Loucy (cell line): ENCODE measurements at regions not wholly inside any gene's neighbourhood (a gene's known extent, or its start where the extent isn't known, plus 50 kb on each side); places are given as distances from the start of the nearest gene placed in this dataset.

Experiments used
- H2AFZ ChIP-seq: fragments of 200-600 bp; sonication (generic); 2 replicates; pipeline ENCODE4 v1.6.0; 2016; ENCODE audit warnings: antibody characterized with exemption, mild to moderate bottlenecking, low read length, moderate library complexity
- H3F3A ChIP-seq: fragments of 200-600 bp; 2 replicates; pipeline ENCODE4 v1.6.0; 2016; ENCODE audit warnings: antibody characterized with exemption, low read depth, mild to moderate bottlenecking
- H3K27me3 ChIP-seq: fragments of 200-600 bp; sonication (generic); 2 replicates; pipeline ENCODE4 v1.6.1; 2014; ENCODE audit warnings: low read length, mild to moderate bottlenecking; ENCODE audit not compliant: insufficient read depth, poor library complexity, severe bottlenecking
- H3K36me3 ChIP-seq: fragments of 200-600 bp; sonication (generic); 2 replicates; pipeline ENCODE4 v1.6.1; 2016; ENCODE audit warnings: low read length; ENCODE audit not compliant: insufficient read depth
- H3K4me1 ChIP-seq: fragments of 200-600 bp; sonication (generic); 2 replicates; pipeline ENCODE4 v1.5.1; 2014; ENCODE audit warnings: low read length, mild to moderate bottlenecking; ENCODE audit not compliant: insufficient read depth, poor library complexity, severe bottlenecking
- H3K4me2 ChIP-seq: fragments of 200-600 bp; sonication (generic); 2 replicates; pipeline ENCODE4 v1.6.0; 2014; ENCODE audit warnings: antibody characterized with exemption, low read length, low read depth, mild to moderate bottlenecking; ENCODE audit not compliant: poor library complexity, severe bottlenecking
- H3K4me3 ChIP-seq: fragments of 200-600 bp; sonication (generic); 2 replicates; pipeline ENCODE4 v1.5.1; 2014; ENCODE audit warnings: low read length, mild to moderate bottlenecking, mixed read lengths; ENCODE audit not compliant: poor library complexity, severe bottlenecking
- H3K79me2 ChIP-seq: fragments of 200-600 bp; sonication (generic); 2 replicates; pipeline ENCODE4 v1.6.1; 2014; ENCODE audit warnings: low read length; ENCODE audit not compliant: insufficient read depth
- H3K9ac ChIP-seq: fragments of 200-600 bp; sonication (generic); 2 replicates; pipeline ENCODE4 v1.6.0; 2014; ENCODE audit warnings: mild to moderate bottlenecking, low read depth, low read length, moderate library complexity; ENCODE audit not compliant: poor library complexity, severe bottlenecking
- H3K9me2 ChIP-seq: fragments of 200-600 bp; sonication (generic); replicated peaks from 2 replicates; pipeline ENCODE4 v1.6.1; 2016; ENCODE audit warnings: low read depth, low read length, mixed read lengths
- H3K9me3 ChIP-seq: fragments of 200-600 bp; sonication (generic); 2 replicates; pipeline ENCODE4 v1.6.1; 2014; ENCODE audit warnings: mild to moderate bottlenecking, antibody characterized with exemption, low read length, low read depth; ENCODE audit not compliant: insufficient read depth
- H4K20me1 ChIP-seq: fragments of 200-600 bp; sonication (generic); 2 replicates; pipeline ENCODE4 v1.6.0; 2014; ENCODE audit warnings: antibody characterized with exemption, low read length, mild to moderate bottlenecking; ENCODE audit not compliant: insufficient read depth, poor library complexity, severe bottlenecking
- EZH2phosphoT487 ChIP-seq: fragments of 200-600 bp; IDR thresholded peaks from 2 replicates; pipeline ENCODE4 v1.6.1; 2018; ENCODE audit warnings: antibody characterized with exemption, mild to moderate bottlenecking, moderate library complexity, borderline replicate concordance
- TF ChIP-seq, protein P1 (sequence below): fragments of 200-600 bp; sonication (generic); conservative IDR thresholded peaks from 2 replicates; pipeline ENCODE4 v1.5.1; 2014; ENCODE audit warnings: mild to moderate bottlenecking, antibody characterized with exemption, low read length

DNA sequence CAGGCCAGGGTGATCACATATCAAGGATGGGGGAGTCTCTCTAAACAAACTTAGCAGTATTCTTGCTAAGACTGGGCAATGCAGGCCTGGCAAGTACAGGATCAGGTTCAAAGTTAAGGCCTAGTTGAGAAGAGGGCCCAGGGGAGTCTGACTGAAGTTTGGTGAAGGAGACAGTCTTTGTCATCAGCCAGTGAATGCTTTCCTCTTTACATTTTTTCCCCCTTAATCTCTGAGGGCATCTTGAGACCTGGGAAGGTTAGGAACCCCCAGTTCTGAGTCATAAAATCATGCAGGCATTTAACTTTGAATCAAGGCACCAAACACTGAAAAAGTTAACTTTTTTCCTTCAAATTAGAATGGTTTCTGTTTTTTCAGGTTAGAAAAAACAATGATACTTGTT, 311.5 kb downstream of the REEP3 start:
- Histone ChIP-seq H4K20me1 (no peaks in the 10 kb centered on the region), H3K79me2 (no peaks in the 10 kb centered on the region), H3K36me3 (no peaks in the 10 kb centered on the region), H3F3A (no peaks in the 10 kb centered on the region), H3K4me2 (no peak overlapping the region), H3K9me3 (no peaks in the 10 kb centered on the region), H3K9me2 (no peaks in the 10 kb centered on the region), H3K9ac (no peak overlapping the region), H3K27me3 (no peaks in the 10 kb centered on the region), H3K4me3 (no peak overlapping the region), H2AFZ (no peak overlapping the region), H3K4me1 (no peaks in the 10 kb centered on the region)
- no peak for TF ChIP-seq EZH2phosphoT487
- TF ChIP-seq, protein P1, sequence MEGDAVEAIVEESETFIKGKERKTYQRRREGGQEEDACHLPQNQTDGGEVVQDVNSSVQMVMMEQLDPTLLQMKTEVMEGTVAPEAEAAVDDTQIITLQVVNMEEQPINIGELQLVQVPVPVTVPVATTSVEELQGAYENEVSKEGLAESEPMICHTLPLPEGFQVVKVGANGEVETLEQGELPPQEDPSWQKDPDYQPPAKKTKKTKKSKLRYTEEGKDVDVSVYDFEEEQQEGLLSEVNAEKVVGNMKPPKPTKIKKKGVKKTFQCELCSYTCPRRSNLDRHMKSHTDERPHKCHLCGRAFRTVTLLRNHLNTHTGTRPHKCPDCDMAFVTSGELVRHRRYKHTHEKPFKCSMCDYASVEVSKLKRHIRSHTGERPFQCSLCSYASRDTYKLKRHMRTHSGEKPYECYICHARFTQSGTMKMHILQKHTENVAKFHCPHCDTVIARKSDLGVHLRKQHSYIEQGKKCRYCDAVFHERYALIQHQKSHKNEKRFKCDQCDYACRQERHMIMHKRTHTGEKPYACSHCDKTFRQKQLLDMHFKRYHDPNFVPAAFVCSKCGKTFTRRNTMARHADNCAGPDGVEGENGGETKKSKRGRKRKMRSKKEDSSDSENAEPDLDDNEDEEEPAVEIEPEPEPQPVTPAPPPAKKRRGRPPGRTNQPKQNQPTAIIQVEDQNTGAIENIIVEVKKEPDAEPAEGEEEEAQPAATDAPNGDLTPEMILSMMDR = no peak

DNA sequence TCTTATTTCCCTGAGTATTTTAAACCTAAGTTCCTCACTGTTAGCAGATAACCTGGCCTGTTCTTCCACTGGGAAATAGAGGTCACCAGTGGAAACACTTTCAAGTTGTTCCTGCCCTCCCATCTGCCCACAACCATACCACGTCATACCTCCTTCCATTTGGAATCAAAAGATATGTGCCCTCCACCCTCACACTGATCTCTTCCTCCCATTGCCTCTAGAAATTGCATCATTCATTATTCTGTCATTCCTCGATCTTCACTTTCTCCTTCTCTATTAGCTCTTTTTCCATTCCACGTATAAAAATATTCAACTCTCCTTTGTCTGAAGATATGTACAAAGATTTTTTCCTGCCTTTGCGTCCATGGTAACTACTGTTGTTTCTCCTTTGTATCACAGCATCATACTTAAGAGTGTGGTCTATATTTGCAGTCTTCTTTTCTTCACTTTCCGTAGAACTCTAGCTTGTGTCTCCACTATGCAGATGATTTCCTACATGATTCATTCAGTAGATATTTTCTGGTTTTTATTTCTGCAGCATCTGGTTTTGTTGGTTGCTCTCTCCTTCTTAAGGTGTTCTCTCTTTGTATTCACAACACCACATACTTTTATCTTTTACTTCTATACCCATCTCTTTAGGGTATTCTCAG, 312.3 kb downstream of the REEP3 start:
- no peaks in the 10 kb centered on the region for H3K27me3 ChIP-seq
- TF ChIP-seq, protein P1 = no peak
- TF ChIP-seq EZH2phosphoT487 = no peak
- no peaks in the 10 kb centered on the region for H4K20me1 ChIP-seq
- H3F3A ChIP-seq = no peaks in the 10 kb centered on the region
- no peak overlapping the region for H3K4me3 ChIP-seq
- no peak overlapping the region for H3K4me2 ChIP-seq
- no peaks in the 10 kb centered on the region for H3K4me1 ChIP-seq
- no peaks in the 10 kb centered on the region for H3K9me2 ChIP-seq
- H3K36me3 ChIP-seq = no peaks in the 10 kb centered on the region
- H2AFZ ChIP-seq = no peak overlapping the region
- no peaks in the 10 kb centered on the region for H3K9me3 ChIP-seq
- H3K9ac ChIP-seq = no peak overlapping the region
- no peaks in the 10 kb centered on the region for H3K79me2 ChIP-seq

DNA sequence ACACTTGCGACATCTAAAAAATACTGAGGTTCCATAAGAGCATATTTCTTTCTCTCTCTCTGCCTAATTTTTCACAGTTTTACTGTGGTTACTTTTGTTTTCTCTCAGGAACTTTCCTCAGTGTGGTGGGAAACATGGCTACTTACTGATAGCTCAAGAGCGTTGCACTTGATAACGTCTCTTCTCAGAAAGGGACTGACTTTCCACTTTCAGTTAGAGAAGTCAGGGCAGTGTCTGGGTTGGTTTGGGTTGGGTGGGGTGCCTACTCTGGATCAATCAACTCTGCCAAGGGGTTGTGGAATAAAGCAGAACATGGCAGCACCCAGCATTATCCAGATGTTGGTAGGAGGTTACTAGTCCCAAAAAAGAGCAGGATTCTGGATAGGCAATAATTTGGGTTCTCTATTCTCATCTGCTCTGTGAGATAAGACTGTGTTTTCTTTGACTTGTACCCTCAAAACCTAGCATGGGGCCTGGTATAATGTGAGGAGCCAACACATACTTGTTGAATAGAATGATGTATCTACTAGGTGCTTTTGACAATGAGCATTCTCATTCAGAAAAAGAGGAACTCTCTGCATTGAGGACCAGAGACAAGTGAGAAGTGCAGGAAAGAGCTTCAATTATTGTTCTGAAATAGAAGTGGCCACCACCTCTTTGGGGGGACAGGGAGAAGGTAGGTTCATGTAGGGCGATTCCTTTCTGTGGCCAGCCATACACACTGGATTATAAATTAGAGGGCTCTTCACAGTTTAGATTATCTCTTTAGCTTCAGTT, 315.7 kb downstream of the REEP3 start:
- H2AFZ ChIP-seq = no peak overlapping the region
- H3K9me2 ChIP-seq = no peaks in the 10 kb centered on the region
- H3K27me3 ChIP-seq = no peaks in the 10 kb centered on the region
- H3K4me1 ChIP-seq = no peaks in the 10 kb centered on the region
- H3K9ac ChIP-seq = no peak overlapping the region
- no peak overlapping the region for H3K4me3 ChIP-seq
- no peaks in the 10 kb centered on the region for H4K20me1 ChIP-seq
- no peaks in the 10 kb centered on the region for H3F3A ChIP-seq
- H3K9me3 ChIP-seq = no peaks in the 10 kb centered on the region
- H3K36me3 ChIP-seq = no peaks in the 10 kb centered on the region
- no peak overlapping the region for H3K4me2 ChIP-seq
- H3K79me2 ChIP-seq = no peaks in the 10 kb centered on the region
- TF ChIP-seq, protein P1 = no peak
- no peak for TF ChIP-seq EZH2phosphoT487
